GM12873 (cell line): ENCODE measurements at regions not wholly inside any gene's neighbourhood (a gene's known extent, or its start where the extent isn't known, plus 50 kb on each side); places are given as distances from the start of the nearest gene placed in this dataset.

ENCODE experiments used
- CTCF ChIP-seq: IDR thresholded peaks from 2 replicates; pipeline ENCODE4 v1.5.1; 2012; ENCODE audit warnings: low read depth, mild to moderate bottlenecking, moderate library complexity, low read length, control low read depth; ENCODE audit not compliant: insufficient read depth; ENCODE audit errors: missing control alignments

- TF ChIP-seq CTCF = no peak
Measured at GRCh38 chr20:48176139-48176538, 390.9 kb upstream of the SULF2 start.

- TF ChIP-seq CTCF = no peak
Measured at GRCh38 chr20:48175261-48175660, 390.0 kb upstream of the SULF2 start.

- TF ChIP-seq CTCF = no peak
Measured at GRCh38 chr20:48172357-48172702, 387.0 kb upstream of the SULF2 start.

- TF ChIP-seq CTCF = peak; percentile 24
Measured at GRCh38 chr20:48171626-48172356, 386.5 kb upstream of the SULF2 start.

- no peak for TF ChIP-seq CTCF
Measured at GRCh38 chr20:48171071-48171470, 385.8 kb upstream of the SULF2 start.

GRCh38 chr20:48170625-48171024 is 385.3 kb upstream of the SULF2 start:
- no peak for TF ChIP-seq CTCF

GRCh38 chr20:48169650-48170225 is 384.5 kb upstream of the SULF2 start:
- TF ChIP-seq CTCF = no peak
